K562 (cell line): ENCODE measurements at regions not wholly inside any gene's neighbourhood (a gene's known extent, or its start where the extent isn't known, plus 50 kb on each side); places are given as distances from the start of the nearest gene placed in this dataset.
A peak's percentile ranks its signal among the peaks of the same experiment; 100 is the strongest.

Experiments used
- ADNP ChIP-seq: fragments of 200-800 bp; sonication (Bioruptor generic); IDR thresholded peaks from 2 replicates; pipeline ENCODE4 v1.6.1; 2016; ENCODE audit warnings: missing genetic modification characterization, missing compliant biosample characterization
- ARID2 ChIP-seq: fragments of 450-650 bp; IDR thresholded peaks from 2 replicates; pipeline ENCODE4 v1.6.1; 2017; ENCODE audit warnings: antibody characterized with exemption, mild to moderate bottlenecking
- E2F3 ChIP-seq: fragments of 250-450 bp; sonication (Bioruptor Pico); IDR thresholded peaks from 2 replicates; pipeline ENCODE4 v1.4.0; 2020; ENCODE audit warnings: mild to moderate bottlenecking
- EHMT2 ChIP-seq: fragments of 450-650 bp; IDR thresholded peaks from 2 replicates; pipeline ENCODE4 v1.6.1; 2018; ENCODE audit warnings: antibody characterized with exemption
- GATAD2B ChIP-seq: fragments of 450-650 bp; IDR thresholded peaks from 2 replicates; pipeline ENCODE4 v1.6.1; 2017; ENCODE audit warnings: mild to moderate bottlenecking, borderline replicate concordance
- MTA2 ChIP-seq: fragments of 450-650 bp; IDR thresholded peaks from 2 replicates; pipeline ENCODE4 v1.6.1; 2016; ENCODE audit warnings: low read depth
- NR2C2 ChIP-seq, 2 experiments: fragments of 200-800 bp in 1 of 2; sonication (Bioruptor generic) in 1 of 2; sonication (generic) in 1 of 2; formaldehyde crosslinking in 1 of 2; IDR thresholded peaks; 2 replicates each; pipeline versions ENCODE4 v1.6.1 to v1.8.0; 2016 to 2022; ENCODE audit warnings: mild to moderate bottlenecking in 1 of 2, missing compliant biosample characterization in 1 of 2, missing genetic modification characterization in 1 of 2, missing genetic modification reagents in 1 of 2
- PCBP1 ChIP-seq: fragments of 200-400 bp; formaldehyde crosslinking; IDR thresholded peaks from 2 replicates; pipeline ENCODE4 v1.6.1; 2018; ENCODE audit warnings: mild to moderate bottlenecking, low read depth, low read length; ENCODE audit not compliant: poor library complexity, severe bottlenecking
- ZFP30 ChIP-seq: fragments of 250-450 bp; sonication (Bioruptor Pico); IDR thresholded peaks from 2 replicates; pipeline ENCODE4 v1.8.0; 2022; ENCODE audit warnings: moderate library complexity, mild to moderate bottlenecking, inconsistent platforms, borderline replicate concordance
- ZNF197 ChIP-seq: fragments of 200-800 bp; sonication (Bioruptor generic); IDR thresholded peaks from 2 replicates; pipeline ENCODE4 v1.6.1; 2016; ENCODE audit warnings: low read depth, missing genetic modification characterization, missing compliant biosample characterization
- ZNF583 ChIP-seq: fragments of 250-450 bp; sonication (Bioruptor Pico); IDR thresholded peaks from 2 replicates; pipeline ENCODE4 v1.4.0; 2020
- ZNF644 ChIP-seq: fragments of 200-800 bp; sonication (Bioruptor generic); IDR thresholded peaks from 2 replicates; pipeline ENCODE4 v1.6.1; 2016; ENCODE audit warnings: low read depth, missing genetic modification characterization, missing compliant biosample characterization
- TF ChIP-seq, protein P1 (sequence below), 2 experiments: fragments of 150-350 bp in 1 of 2; IDR thresholded peaks; 2 replicates each; pipeline ENCODE4 v1.6.1; 2012 to 2016; ENCODE audit warnings: low read depth in 2 of 2, low read length in 2 of 2, mild to moderate bottlenecking in 1 of 2, moderate library complexity in 1 of 2
- TF ChIP-seq, protein P2 (sequence below), 2 experiments: fragments of 450-650 bp; conservative IDR thresholded peaks; 2 replicates each; pipeline ENCODE4 v1.6.1; 2017; ENCODE audit warnings: mild to moderate bottlenecking in 2 of 2, moderate library complexity in 2 of 2
- TF ChIP-seq, protein P3 (sequence below): fragments of 450-650 bp; IDR thresholded peaks from 2 replicates; pipeline ENCODE4 v1.6.1; 2014; ENCODE audit warnings: low read depth, mild to moderate bottlenecking, moderate library complexity, borderline replicate concordance
- TF ChIP-seq, protein P4 (sequence below), 2 experiments: IDR thresholded peaks; 2 replicates each; pipeline ENCODE4 v1.6.1; 2011; ENCODE audit warnings: borderline replicate concordance in 1 of 2, control low read depth in 1 of 2, low read depth in 1 of 2, low read length in 1 of 2, mild to moderate bottlenecking in 1 of 2, mixed read lengths in 1 of 2, moderate library complexity in 1 of 2; ENCODE audit not compliant: insufficient read depth in 1 of 2, insufficient read length in 1 of 2, poor library complexity in 1 of 2, severe bottlenecking in 1 of 2; ENCODE audit errors: extremely low read depth in 1 of 2
- TF ChIP-seq, protein P5 (sequence below): IDR thresholded peaks from 2 replicates; pipeline ENCODE4 v1.6.1; 2012; ENCODE audit warnings: low read depth, low read length, improper control_type of control experiment, borderline replicate concordance

DNA sequence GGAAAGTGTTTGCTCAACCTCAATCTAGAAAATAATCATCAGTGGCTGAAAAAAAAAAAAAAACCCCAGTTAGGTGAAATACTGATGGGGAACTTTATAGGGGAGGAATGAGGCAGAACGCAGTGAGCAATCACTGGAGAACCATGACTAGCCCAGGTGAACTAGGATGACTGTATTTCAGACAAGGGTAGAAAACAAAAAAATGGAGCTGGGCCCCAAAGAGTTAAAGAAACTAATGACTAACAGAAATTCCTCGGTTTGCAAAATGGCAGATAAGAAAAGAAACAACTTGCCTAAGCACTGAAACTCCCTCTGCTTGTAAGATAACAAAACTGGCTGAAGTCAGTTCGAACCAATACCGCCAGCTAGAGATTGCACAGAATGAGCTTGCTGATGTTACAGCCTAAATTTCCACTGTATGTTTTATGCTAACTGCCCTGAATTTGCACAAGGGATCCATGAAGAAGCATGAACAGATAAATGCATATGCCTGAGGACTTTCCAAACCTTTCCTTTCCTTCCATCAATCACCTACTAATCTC is 245.9 kb downstream of the METTL4 start (continued):
- TF ChIP-seq, protein P1, sequence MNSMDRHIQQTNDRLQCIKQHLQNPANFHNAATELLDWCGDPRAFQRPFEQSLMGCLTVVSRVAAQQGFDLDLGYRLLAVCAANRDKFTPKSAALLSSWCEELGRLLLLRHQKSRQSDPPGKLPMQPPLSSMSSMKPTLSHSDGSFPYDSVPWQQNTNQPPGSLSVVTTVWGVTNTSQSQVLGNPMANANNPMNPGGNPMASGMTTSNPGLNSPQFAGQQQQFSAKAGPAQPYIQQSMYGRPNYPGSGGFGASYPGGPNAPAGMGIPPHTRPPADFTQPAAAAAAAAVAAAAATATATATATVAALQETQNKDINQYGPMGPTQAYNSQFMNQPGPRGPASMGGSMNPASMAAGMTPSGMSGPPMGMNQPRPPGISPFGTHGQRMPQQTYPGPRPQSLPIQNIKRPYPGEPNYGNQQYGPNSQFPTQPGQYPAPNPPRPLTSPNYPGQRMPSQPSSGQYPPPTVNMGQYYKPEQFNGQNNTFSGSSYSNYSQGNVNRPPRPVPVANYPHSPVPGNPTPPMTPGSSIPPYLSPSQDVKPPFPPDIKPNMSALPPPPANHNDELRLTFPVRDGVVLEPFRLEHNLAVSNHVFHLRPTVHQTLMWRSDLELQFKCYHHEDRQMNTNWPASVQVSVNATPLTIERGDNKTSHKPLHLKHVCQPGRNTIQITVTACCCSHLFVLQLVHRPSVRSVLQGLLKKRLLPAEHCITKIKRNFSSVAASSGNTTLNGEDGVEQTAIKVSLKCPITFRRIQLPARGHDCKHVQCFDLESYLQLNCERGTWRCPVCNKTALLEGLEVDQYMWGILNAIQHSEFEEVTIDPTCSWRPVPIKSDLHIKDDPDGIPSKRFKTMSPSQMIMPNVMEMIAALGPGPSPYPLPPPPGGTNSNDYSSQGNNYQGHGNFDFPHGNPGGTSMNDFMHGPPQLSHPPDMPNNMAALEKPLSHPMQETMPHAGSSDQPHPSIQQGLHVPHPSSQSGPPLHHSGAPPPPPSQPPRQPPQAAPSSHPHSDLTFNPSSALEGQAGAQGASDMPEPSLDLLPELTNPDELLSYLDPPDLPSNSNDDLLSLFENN (IDR thresholded peaks at IDR 0.05; ENCODE audit: low read depth in 2 of 2, low read length in 2 of 2): peak in 1 of 2 experiments; percentile 72; a peak in 1 of 4 replicates
- TF ChIP-seq EHMT2: peak; percentile 94
- TF ChIP-seq, protein P2, sequence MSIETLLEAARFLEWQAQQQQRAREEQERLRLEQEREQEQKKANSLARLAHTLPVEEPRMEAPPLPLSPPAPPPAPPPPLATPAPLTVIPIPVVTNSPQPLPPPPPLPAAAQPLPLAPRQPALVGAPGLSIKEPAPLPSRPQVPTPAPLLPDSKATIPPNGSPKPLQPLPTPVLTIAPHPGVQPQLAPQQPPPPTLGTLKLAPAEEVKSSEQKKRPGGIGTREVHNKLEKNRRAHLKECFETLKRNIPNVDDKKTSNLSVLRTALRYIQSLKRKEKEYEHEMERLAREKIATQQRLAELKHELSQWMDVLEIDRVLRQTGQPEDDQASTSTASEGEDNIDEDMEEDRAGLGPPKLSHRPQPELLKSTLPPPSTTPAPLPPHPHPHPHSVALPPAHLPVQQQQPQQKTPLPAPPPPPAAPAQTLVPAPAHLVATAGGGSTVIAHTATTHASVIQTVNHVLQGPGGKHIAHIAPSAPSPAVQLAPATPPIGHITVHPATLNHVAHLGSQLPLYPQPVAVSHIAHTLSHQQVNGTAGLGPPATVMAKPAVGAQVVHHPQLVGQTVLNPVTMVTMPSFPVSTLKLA (conservative IDR thresholded peaks at IDR 0.05): peak in 1 of 2 experiments; percentile 33; a peak in 1 of 4 replicates
- TF ChIP-seq, protein P3, sequence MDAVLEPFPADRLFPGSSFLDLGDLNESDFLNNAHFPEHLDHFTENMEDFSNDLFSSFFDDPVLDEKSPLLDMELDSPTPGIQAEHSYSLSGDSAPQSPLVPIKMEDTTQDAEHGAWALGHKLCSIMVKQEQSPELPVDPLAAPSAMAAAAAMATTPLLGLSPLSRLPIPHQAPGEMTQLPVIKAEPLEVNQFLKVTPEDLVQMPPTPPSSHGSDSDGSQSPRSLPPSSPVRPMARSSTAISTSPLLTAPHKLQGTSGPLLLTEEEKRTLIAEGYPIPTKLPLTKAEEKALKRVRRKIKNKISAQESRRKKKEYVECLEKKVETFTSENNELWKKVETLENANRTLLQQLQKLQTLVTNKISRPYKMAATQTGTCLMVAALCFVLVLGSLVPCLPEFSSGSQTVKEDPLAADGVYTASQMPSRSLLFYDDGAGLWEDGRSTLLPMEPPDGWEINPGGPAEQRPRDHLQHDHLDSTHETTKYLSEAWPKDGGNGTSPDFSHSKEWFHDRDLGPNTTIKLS: no peak
- no peak for TF ChIP-seq PCBP1
- no peak for TF ChIP-seq E2F3 (CRISPR knock-in tag)
- 0 out of 2 replicates have a peak, but pooled peaks have one; percentile 27 for TF ChIP-seq ARID2
- no peak for TF ChIP-seq NR2C2 (CRISPR knock-in tag; IDR thresholded peaks at IDR 0.05)
- no peak for TF ChIP-seq NR2C2 (tag; IDR thresholded peaks at IDR 0.05)
- TF ChIP-seq ADNP: peak; percentile 76
- TF ChIP-seq, protein P4, sequence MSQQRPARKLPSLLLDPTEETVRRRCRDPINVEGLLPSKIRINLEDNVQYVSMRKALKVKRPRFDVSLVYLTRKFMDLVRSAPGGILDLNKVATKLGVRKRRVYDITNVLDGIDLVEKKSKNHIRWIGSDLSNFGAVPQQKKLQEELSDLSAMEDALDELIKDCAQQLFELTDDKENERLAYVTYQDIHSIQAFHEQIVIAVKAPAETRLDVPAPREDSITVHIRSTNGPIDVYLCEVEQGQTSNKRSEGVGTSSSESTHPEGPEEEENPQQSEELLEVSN (IDR thresholded peaks at IDR 0.05; ENCODE audit: borderline replicate concordance in 1 of 2, extremely low read depth in 1 of 2, insufficient read depth in 1 of 2, insufficient read length in 1 of 2, low read depth in 1 of 2, low read length in 1 of 2, poor library complexity in 1 of 2, severe bottlenecking in 1 of 2): no peak
- TF ChIP-seq ZNF583 (CRISPR knock-in tag): 0 out of 2 replicates have a peak, but pooled peaks have one; percentile 53
- TF ChIP-seq GATAD2B: peak; percentile 84; the same call in 1 of the 2 replicates
- TF ChIP-seq, protein P5, sequence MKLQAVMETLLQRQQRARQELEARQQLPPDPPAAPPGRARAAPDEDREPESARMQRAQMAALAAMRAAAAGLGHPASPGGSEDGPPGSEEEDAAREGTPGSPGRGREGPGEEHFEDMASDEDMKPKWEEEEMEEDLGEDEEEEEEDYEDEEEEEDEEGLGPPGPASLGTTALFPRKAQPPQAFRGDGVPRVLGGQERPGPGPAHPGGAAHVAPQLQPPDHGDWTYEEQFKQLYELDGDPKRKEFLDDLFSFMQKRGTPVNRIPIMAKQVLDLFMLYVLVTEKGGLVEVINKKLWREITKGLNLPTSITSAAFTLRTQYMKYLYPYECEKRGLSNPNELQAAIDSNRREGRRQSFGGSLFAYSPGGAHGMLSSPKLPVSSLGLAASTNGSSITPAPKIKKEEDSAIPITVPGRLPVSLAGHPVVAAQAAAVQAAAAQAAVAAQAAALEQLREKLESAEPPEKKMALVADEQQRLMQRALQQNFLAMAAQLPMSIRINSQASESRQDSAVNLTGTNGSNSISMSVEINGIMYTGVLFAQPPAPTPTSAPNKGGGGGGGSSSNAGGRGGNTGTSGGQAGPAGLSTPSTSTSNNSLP: peak; percentile 12; the same call in 1 of the 2 replicates
- TF ChIP-seq ZFP30 (CRISPR knock-in tag): no peak
- peak; percentile 86 for TF ChIP-seq MTA2
- TF ChIP-seq ZNF644: no peak
- 0 out of 2 replicates have a peak, but pooled peaks have one; percentile 31 for TF ChIP-seq ZNF197 (CRISPR knock-in tag)
